Progenitor cell of endocrine pancreas (in vitro differentiated cells): ENCODE measurements at regions not wholly inside any gene's neighbourhood (a gene's known extent, or its start where the extent isn't known, plus 50 kb on each side); places are given as distances from the start of the nearest gene placed in this dataset.
"Not testable (repeated sequence)": the region's sequence is repeated elsewhere in the genome, so short reads cannot be mapped to it uniquely, and the experiment has no call there.

Source experiments
- DNase-seq: peaks from one replicate; pipeline ENCODE4 v3.0.0; 2021; ENCODE audit warnings: low spot score; ENCODE audit not compliant: unreplicated experiment
- H3K27ac Mint-ChIP-seq: 2 replicates; pipeline ENCODE4 v1.8.0; 2021; ENCODE audit warnings: mild to moderate bottlenecking, moderate library complexity, mixed read lengths
- H3K27me3 Mint-ChIP-seq: 2 replicates; pipeline ENCODE4 v1.8.0; 2021; ENCODE audit warnings: mixed read lengths
- H3K36me3 Mint-ChIP-seq: 2 replicates; pipeline ENCODE4 v1.8.0; 2022; ENCODE audit warnings: mixed read lengths; ENCODE audit not compliant: insufficient read depth
- H3K4me1 Mint-ChIP-seq: 2 replicates; pipeline ENCODE4 v1.8.0; 2021; ENCODE audit warnings: low read depth, mixed read lengths
- H3K4me3 Mint-ChIP-seq: 2 replicates; pipeline ENCODE4 v1.8.0; 2021; ENCODE audit warnings: low read depth, mild to moderate bottlenecking, moderate library complexity, mixed read lengths
- H3K9me3 Mint-ChIP-seq: 2 replicates; pipeline ENCODE4 v1.8.0; 2021; ENCODE audit warnings: low read depth, mixed read lengths
- TF ChIP-seq, protein P1 (sequence below): fragments of 200-600 bp; sonication (generic); IDR thresholded peaks from one replicate; pipeline ENCODE4 v1.5.0; 2021; ENCODE audit warnings: antibody characterized with exemption, mild to moderate bottlenecking; ENCODE audit not compliant: unreplicated experiment

DNA sequence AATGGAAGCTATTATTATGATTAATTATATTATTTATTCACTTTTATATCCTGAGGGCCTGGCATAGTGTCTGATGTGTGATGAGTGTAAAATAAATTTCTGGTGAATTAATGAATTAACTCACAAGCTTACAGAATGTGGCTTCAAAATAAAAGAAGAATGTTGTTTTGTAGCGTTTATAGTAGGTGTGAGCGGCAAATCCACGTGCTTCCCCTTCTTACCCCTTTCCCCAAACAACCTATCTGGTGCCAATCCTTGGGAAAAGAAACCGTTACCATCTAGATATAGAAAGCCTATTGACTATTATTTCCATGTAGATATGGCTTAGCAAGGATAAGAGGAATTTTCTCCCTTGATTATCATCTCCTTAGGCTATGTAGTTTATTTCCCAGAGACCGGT lies 144.6 kb upstream of the CITED2 start:
- Mint-ChIP-seq H3K27ac (no peak overlapping the region), H3K27me3 (no peaks in the 10 kb centered on the region), H3K36me3 (no peaks in the 10 kb centered on the region), H3K4me1 (peaks cover 13% of the 10 kb centered on the region), H3K4me3 (no peak overlapping the region), H3K9me3 (no peaks in the 10 kb centered on the region)
- no peak for DNase-seq
- TF ChIP-seq, protein P1, sequence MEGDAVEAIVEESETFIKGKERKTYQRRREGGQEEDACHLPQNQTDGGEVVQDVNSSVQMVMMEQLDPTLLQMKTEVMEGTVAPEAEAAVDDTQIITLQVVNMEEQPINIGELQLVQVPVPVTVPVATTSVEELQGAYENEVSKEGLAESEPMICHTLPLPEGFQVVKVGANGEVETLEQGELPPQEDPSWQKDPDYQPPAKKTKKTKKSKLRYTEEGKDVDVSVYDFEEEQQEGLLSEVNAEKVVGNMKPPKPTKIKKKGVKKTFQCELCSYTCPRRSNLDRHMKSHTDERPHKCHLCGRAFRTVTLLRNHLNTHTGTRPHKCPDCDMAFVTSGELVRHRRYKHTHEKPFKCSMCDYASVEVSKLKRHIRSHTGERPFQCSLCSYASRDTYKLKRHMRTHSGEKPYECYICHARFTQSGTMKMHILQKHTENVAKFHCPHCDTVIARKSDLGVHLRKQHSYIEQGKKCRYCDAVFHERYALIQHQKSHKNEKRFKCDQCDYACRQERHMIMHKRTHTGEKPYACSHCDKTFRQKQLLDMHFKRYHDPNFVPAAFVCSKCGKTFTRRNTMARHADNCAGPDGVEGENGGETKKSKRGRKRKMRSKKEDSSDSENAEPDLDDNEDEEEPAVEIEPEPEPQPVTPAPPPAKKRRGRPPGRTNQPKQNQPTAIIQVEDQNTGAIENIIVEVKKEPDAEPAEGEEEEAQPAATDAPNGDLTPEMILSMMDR, result no peak

DNA sequence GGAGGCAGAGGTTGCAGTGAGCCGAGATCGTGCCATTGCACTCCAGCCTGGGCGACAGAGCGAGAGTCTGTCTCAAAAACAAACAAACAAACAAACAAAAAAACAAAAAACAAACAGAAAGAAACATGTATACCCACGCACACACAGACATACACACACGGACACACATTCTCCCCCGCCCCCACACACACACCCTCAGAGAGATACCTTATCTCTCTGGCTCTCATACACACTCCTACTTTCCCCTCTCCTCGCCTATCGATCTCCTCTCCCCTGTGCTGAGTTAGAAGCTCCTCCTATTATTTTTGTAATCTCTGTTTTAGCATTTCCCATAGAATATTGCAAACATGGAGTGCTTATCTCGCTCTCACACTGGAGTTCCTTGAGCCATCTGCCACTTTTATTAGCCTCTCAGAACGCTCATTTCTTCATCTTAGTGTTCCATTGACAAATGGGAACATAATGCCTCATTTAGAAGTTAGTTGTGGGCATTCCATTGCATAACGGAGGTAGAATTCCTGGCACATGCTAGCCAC lies 144.2 kb upstream of the CITED2 start:
- Mint-ChIP-seq H3K4me3 (no peak overlapping the region), H3K4me1 (peaks cover 13% of the 10 kb centered on the region), H3K36me3 (no peaks in the 10 kb centered on the region), H3K9me3 (no peaks in the 10 kb centered on the region), H3K27ac (no peak overlapping the region), H3K27me3 (no peaks in the 10 kb centered on the region)
- TF ChIP-seq, protein P1, result no peak
- no peak for DNase-seq

DNA sequence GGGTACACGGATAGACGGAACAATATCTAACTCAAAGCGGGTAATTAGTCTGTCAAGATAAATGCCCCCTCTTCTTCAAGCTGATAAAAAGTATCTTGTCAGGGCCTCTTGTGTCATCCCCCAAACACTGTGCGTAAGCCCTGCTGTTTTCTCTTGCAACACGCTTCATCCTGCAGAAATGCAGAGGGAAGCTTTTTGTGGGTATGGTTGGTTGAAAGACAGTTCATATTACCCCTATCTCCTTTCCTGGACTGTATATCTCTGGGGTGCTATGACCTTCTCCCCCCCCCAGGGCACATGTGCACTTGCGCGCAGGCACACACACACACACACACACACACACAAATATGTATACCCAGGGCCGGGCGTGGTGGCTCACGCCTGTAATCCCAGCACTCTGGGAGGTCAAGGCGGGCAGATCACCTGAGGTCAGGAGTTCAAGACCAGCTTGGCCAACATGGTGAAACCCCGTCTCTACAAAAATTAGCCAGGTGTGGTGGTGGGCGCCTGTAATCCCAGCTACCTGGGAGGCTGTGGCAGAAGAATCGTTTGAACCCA lies 143.6 kb upstream of the CITED2 start:
- H3K27me3 Mint-ChIP-seq, H3K4me3 Mint-ChIP-seq, H3K9me3 Mint-ChIP-seq, DNase-seq, H3K36me3 Mint-ChIP-seq, H3K27ac Mint-ChIP-seq: not testable (repeated sequence)
- H3K4me1 Mint-ChIP-seq, result peaks cover 13% of the 10 kb centered on the region

DNA sequence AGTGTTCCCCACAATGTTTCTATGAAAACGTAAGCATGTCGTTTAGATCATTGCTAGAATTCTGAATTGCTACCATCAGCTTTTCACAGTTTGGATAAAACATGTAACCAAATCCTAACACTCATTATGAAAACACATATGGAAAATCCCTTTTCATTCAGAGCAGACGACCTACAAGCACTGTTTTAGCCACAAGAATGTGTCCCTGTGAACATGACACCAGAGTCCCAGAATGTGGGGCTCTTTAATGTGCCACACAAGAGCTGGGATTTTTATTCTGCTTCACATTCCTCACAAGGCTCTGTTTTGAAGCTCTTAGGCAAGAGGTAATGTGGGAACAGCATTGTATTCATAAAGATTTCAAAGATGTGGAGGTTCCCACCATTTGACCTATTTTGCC lies 141.1 kb upstream of the CITED2 start:
- H3K27me3 Mint-ChIP-seq, result no peaks in the 10 kb centered on the region

DNA sequence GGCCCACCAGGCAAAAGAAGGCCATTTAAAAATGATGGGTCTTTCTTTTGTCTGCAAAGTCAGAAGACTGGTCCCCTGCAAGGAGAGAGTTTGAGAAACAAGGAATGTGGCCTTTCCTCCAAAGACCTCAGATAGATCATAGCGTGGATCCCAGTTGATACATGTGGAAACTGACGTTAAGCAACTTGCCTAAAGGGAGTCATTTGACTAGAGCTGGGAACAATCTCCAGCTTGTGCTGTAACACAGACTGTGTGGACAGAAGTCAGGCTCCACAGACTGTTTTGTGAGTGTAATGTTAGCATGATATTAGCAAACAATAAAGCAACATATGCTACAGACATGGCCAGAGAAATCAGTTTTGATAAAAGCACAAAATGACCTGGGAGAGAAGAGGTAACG lies 140.4 kb upstream of the CITED2 start:
- no peak for DNase-seq
- H3K36me3 Mint-ChIP-seq, result no peaks in the 10 kb centered on the region
- TF ChIP-seq, protein P1, result no peak
- H3K27me3 Mint-ChIP-seq, result no peaks in the 10 kb centered on the region
- H3K9me3 Mint-ChIP-seq, result no peaks in the 10 kb centered on the region
- H3K27ac Mint-ChIP-seq, result no peak overlapping the region
- peaks cover 10% of the 10 kb centered on the region for H3K4me1 Mint-ChIP-seq
- H3K4me3 Mint-ChIP-seq, result no peak overlapping the region

More for the DNA sequence above, 141.1 kb upstream of the CITED2 start:
- no peak overlapping the region for H3K4me3 Mint-ChIP-seq
- TF ChIP-seq, protein P1, result no peak
- no peaks in the 10 kb centered on the region for H3K36me3 Mint-ChIP-seq
- no peak overlapping the region for H3K27ac Mint-ChIP-seq
- H3K4me1 Mint-ChIP-seq, result peaks cover 13% of the 10 kb centered on the region
- H3K9me3 Mint-ChIP-seq, result no peaks in the 10 kb centered on the region
- DNase-seq, result no peak
